H1 (cell line): ENCODE measurements at regions not wholly inside any gene's neighbourhood (a gene's known extent, or its start where the extent isn't known, plus 50 kb on each side); places are given as distances from the start of the nearest gene placed in this dataset.

Experiments
- ATF2 ChIP-seq: IDR thresholded peaks from 2 replicates; pipeline ENCODE4 v1.6.1; 2012; ENCODE audit warnings: low read length, inconsistent platforms
- CEBPB ChIP-seq: IDR thresholded peaks from 2 replicates; pipeline ENCODE4 v1.6.1; 2012; ENCODE audit warnings: low read depth, low read length
- E2F6 ChIP-seq: IDR thresholded peaks from 2 replicates; pipeline ENCODE4 v1.6.1; 2012; ENCODE audit warnings: inconsistent platforms

DNA sequence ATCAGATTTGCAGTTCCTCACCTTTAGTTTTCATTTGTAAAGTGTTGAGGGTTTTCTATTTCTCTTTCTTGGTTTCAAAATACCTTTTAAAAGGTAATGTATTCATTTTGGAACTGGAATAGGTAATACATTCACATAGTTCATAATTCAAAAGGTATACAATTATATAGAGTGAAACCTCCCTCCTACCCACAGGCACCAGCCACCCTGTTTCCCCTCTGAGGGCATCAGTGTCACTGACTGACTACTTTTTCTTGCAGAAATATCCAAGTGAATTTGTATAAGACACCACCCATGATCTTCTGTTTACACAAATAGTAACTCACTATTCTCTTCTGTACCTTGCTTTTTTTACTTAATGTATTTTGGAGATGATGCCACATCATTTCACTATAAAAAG lies 139.6 kb upstream of the EGLN3 start (continued):
- TF ChIP-seq ATF2 (no peak), CEBPB (no peak), E2F6 (no peak)
